NCI-H1092 treated with DMSO at 0.1 percent for 48 hours (cell line): ENCODE measurements at regions not wholly inside any gene's neighbourhood (a gene's known extent, or its start where the extent isn't known, plus 50 kb on each side); places are given as distances from the start of the nearest gene placed in this dataset.

Source experiments
- DNase-seq: peaks from one replicate; lab custom pipeline; 2025; lab: John Stamatoyannopoulos, UW

- DNase-seq = no peak
Measured at GRCh38 chr10:131651674-131652437, 249.0 kb upstream of the PPP2R2D start.

- DNase-seq = no peak
Measured at GRCh38 chr10:131652438-131653139, 248.2 kb upstream of the PPP2R2D start.

- no peak for DNase-seq
Measured at GRCh38 chr10:131653140-131653539, 247.7 kb upstream of the PPP2R2D start.

DNA sequence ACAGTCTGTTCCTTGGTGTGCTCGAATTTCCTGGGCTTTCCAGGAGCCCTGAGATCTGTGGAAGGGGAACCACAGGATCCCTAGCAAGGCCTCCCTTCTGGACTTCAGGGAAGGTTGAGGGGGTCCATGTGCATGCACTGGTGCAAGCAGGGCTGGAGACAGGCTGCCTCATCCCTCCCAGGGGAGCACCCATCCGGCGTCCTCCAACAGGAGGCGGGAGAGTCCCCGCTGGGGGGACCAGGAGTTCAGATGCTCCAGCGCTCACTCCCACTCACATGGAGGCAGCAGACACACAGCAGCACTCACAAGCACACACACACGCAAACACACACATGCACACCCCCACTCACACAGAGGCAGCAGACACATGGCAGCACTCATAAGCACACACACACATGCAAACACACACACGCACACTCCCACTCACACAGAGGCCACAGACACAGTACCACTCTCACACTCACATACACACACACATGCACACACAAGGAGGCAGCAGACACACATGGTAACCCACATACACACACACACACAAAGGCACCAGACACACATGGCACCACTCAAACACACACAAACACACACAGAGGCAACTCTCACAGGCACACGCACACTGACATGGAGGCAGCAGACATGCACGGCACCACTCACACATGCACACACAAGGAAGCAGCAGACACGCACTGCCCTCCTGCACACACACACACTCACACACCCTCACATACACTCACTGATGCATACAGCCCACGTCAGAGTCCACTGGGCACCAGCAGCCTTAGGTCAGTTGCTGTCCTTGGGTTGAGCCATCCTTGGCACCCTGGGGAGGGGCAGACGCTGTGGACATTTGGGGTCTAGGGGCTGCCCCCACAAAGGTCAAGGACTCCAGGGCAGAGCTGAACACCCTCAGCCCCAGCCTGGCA lies 247.0 kb upstream of the PPP2R2D start:
- no peak for DNase-seq

DNA sequence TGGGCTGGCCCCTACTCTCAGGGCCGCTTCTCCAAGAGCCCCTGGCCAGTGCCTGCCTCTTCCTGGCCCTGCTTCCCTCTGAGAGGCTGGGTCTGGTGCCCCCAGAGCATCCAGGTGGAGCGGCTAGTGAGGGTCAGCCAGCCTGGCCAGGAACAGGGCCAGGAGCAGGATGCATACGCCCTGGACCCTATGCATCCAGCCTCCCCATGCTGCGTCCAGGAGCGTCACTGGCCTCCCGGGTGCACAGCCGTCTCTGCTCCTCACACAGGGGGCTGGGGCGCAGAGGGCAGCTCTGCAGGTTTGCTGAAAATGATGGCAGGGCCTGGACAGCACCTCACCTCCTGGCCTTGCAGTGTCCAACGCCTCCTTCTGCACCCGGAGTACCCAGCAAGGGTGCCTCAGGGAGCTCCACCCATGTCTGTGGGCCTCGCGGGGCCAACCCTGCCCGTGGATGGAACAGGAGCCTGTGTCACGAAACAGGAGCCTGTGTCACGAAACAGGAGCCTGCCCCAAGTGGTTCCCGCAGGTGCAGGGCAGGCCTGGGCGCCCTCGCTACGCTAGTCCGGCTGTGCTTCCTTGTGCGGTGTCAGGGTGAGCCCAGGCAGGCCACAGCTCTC lies 246.2 kb upstream of the PPP2R2D start:
- DNase-seq = no peak

- DNase-seq = no peak
Measured at GRCh38 chr10:131655101-131655849, 245.5 kb upstream of the PPP2R2D start.

DNA sequence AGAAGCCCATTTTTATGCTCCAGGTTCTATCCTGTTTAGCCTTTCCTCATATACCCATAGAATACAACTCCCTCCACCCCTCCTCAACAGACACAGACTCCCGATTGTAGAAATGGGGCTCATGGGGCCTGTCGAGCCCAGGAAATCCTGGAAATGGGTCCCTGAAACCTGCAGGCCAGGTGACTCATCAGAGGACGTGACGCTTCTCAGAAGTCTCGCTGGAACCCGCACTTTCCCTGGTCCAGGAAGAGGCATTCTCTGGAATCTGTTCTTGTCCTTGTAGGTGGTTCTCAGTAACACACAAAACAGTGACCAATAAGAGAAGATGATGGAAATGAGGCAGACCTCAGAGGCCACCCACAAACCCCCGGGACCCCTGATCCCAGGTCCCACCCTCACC lies 244.8 kb upstream of the PPP2R2D start:
- no peak for DNase-seq

DNA sequence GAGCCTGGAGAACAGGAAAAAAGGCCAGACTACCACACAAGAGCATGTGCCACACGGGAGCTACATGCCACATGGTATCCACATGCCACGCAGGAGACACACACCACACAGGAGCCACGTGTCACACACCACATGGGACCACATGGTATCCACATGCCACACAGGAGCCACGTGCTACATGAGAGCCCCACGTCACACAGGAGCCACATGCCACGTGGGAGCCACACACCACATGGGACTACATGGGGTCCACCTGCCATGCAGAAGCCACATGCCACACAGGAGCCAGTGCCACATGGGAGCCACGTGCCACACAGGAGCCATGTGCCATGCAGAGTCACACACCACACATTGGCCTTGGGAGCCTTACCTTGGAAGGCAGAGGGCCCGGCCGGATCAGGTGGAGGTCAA lies 244.4 kb upstream of the PPP2R2D start:
- DNase-seq = no peak

DNA sequence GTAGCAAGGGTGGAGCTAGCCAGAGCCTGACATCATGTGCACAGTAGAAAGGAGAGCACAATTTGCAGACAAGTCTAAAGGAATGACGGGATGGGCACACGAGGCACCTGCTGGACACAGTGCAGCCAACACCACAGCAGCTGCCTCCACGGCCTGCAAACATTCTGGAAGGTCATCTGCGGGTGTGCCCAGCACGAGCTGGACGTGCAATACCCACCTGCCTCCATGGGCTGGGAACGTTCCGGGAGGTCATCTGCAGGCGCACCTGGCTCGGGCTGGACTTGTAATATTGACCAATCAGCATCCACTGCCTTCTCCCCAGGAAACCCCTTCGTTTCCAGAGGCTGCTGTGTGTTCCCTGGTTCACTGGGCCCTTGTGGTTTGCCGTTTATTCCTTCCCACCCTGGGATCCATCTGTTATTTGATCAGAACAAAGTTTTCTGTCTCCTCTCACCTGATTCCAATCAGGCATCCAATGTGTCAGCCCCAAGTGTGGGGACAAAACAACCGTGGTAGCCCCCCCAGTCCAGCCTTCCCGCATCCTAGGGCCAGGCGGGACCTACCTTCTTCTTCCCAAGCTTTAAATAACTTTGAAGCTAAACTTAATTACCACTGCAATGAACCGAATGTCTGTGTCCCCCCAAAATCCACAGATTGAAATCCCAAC lies 243.4 kb upstream of the PPP2R2D start:
- DNase-seq = no peak

DNA sequence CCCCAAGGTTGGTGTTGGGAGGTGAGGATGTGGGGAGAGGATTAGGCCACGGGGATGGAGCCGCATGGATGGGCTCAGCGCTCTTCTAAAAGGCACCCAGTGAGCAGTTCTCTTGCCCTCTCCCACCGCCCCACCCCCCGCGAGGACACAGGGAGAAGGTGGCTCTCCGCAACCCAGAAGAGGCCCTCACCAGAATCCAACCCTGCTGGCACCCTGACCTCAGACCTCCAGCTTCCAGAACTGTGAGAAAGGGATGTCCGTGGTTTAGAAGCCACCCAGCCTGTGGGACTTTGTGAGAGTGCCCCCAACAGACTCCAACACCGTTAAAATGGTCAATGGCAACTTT lies 242.8 kb upstream of the PPP2R2D start:
- DNase-seq = no peak

DNA sequence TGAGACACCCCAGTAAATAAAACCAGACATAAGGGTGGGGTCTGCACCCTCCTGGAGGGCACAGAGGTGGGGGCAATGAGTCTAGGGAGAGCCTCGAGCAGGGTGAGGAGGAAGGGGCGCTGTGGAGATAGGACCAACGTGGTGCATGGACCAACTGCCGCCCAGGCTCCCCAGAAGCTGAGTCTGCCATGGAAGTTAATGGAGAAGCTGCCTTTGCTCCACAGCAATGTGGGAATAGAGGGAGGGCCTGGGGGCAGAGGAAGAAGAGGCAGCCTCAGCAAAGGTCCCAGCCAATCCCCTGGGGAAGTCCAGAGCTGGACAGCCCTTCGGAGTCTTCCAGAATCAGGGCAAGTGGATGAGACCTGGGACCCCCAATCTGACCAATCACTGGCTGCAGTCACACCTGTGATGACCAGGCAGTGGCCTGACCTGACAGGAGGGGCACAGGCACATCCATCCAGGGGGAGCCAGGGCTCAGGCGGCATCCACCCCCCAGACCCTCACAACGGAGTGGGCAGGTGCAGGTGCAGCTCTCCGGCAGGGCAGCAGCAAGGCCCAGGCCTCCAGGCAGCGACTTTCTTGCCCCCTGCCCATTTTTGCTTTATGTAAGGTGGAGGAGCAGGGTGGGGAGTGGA lies 242.2 kb upstream of the PPP2R2D start:
- no peak for DNase-seq

DNA sequence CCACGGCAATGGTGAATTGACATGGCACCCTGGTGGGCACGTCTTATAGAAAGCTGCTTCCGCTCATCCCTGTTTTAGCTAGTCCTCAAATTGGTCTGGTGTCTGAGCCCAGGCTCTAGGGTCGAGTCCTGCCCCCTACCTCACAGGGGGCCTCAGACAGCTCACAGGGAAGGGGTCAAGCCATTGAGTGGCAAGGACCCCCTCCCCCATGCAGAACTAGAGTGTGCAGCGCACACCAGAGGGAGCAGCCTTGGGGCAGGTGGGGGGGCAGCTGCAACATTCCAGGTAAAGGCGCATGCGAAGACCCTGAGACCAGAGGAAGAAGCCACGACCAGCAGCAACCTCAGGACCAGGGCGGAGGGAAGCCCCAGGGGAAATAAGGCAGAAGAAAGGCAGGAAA lies 240.4 kb upstream of the PPP2R2D start:
- no peak for DNase-seq

- DNase-seq = no peak
Measured at GRCh38 chr10:131662851-131663250, 238.0 kb upstream of the PPP2R2D start.

- DNase-seq = no peak
Measured at GRCh38 chr10:131663351-131663750, 237.5 kb upstream of the PPP2R2D start.

DNA sequence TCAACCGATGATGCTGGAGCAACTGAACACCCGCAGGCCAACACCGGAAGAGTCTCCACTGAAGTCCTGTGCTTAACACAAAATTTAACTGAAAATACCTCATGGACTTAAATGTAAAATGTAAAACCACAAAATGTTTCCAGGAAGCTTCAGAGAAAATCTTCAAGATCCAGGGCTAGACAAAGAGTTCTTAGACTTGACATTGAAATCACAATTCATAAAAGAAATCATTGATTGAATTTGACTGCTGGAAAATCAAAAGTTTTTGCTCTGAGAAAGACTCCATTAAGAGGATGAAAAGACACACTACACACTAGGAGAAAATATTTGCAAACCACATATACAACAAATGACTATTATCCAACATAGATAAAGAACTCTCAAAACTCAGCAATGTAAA lies 234.7 kb upstream of the PPP2R2D start:
- no peak for DNase-seq

DNA sequence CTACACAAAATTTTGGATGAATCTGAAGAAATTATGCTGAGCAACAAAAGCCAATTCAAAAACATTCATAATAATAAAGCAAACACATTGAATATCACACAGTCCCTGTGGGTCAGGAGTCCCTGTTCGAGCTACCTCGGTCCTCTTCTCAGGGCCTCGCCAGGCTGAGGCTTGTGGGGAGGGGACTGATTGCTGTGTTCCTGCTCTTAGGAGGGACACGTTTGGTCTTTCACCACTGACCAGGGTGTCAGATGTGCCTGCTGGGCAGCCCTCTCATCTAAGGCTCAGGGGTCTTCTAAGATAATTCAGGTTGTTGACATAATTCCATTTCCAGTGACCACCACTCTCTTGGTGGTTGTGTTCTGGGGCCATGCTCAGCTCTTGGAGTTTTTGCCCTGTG lies 233.8 kb upstream of the PPP2R2D start:
- DNase-seq = no peak

DNA sequence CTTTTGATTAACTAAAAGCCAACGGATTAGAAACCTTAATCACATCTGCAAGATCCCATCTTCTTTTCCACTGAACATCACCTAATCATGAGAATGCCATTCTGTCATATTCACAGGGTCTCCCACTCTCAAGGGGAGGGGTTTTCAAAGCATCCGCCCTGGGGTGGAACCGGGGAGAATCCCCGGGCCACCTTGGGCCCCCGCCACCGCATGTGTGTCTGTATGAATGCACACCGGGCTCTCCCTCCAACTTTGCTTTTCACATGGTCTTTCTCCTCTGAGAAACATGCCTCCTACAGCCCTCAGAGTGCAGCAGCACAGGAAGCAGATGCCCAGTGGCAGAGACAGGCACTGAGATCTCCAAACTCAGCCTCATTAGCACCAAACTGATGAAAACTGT lies 233.2 kb upstream of the PPP2R2D start:
- no peak for DNase-seq

GRCh38 chr10:131668903-131669302 lies 231.9 kb upstream of the PPP2R2D start:
- DNase-seq = no peak

DNA sequence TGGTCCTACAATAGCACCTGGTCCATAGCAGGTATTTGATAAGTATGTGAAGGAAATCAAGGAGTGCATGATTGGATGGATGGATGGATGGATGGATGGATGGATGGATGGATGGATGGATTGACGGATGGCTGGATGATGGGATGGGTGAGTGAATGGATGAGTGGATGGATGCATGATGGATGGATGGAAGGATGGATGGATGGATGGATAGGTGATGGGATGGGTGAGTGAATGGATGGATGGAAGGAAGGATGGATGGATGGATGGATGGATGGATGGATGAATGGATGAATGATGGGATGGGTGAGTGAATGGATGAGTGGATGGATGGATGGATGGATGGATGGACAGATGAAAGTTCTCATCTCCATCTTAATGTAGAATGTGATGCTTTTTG lies 231.0 kb upstream of the PPP2R2D start:
- no peak for DNase-seq

DNA sequence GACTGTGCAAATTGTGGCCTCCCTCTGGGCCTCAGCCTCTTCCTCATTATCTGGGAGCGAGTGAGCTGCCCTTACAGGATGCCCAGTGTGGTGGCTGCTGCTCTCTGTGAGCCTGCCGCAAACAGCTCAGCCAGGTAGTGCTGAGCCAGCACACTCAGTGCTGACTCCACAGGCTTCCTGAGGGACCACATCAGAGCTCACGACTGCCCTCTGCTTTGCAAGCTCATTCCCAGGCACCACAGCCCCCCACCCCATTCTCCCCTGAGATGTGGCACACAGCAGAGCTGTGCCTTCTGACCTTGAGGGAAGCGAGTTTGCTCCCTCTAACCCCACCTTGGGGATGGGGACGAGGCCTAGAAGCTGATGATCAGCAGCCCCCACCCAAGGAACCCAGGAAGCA lies 230.5 kb upstream of the PPP2R2D start:
- DNase-seq = no peak

GRCh38 chr10:131673396-131673795 lies 227.4 kb upstream of the PPP2R2D start:
- no peak for DNase-seq
